ENCODE measurements at regions not wholly inside any gene's neighbourhood (a gene's known extent, or its start where the extent isn't known, plus 50 kb on each side); places are given as distances from the start of the nearest gene placed in this dataset.

GRCh38 chr2:67854798-67855197 lies 208.0 kb downstream of the C1D start:
- TF ChIP-seq, protein P1, sequence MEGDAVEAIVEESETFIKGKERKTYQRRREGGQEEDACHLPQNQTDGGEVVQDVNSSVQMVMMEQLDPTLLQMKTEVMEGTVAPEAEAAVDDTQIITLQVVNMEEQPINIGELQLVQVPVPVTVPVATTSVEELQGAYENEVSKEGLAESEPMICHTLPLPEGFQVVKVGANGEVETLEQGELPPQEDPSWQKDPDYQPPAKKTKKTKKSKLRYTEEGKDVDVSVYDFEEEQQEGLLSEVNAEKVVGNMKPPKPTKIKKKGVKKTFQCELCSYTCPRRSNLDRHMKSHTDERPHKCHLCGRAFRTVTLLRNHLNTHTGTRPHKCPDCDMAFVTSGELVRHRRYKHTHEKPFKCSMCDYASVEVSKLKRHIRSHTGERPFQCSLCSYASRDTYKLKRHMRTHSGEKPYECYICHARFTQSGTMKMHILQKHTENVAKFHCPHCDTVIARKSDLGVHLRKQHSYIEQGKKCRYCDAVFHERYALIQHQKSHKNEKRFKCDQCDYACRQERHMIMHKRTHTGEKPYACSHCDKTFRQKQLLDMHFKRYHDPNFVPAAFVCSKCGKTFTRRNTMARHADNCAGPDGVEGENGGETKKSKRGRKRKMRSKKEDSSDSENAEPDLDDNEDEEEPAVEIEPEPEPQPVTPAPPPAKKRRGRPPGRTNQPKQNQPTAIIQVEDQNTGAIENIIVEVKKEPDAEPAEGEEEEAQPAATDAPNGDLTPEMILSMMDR (IDR thresholded peaks at IDR 0.05 in 4 of 5, conservative IDR thresholded peaks at IDR 0.05 in 1 of 5), result no peak
- no peak for TF ChIP-seq POLR2A (IDR thresholded peaks at IDR 0.05)

All from gastrocnemius medialis (tissue), 4 donors.